ENCODE measurements at regions not wholly inside any gene's neighbourhood (a gene's known extent, or its start where the extent isn't known, plus 50 kb on each side); places are given as distances from the start of the nearest gene placed in this dataset.

GRCh38 chr1:193658691-193659090, 472.3 kb upstream of the B3GALT2 start:
- no peak for DNase-seq
- Mint-ChIP-seq H3K4me3 (no peak overlapping the region), H3K4me1 (no peaks in the 10 kb centered on the region), H3K36me3 (ENCODE audit: low read depth) (no peaks in the 10 kb centered on the region), H3K27me3 (ENCODE audit: low read depth, poor library complexity) (peaks cover 3% of the 10 kb centered on the region), H3K27ac (no peak overlapping the region), H3K9me3 (peaks cover 7% of the 10 kb centered on the region)
- no peak for TF ChIP-seq CTCF (IDR thresholded peaks at IDR 0.05)

GRCh38 chr1:193658081-193658480, 471.7 kb upstream of the B3GALT2 start:
- Mint-ChIP-seq H3K4me1 (no peaks in the 10 kb centered on the region), H3K9me3 (peaks cover 9% of the 10 kb centered on the region), H3K36me3 (ENCODE audit: low read depth) (no peaks in the 10 kb centered on the region), H3K27me3 (ENCODE audit: low read depth, poor library complexity) (peaks cover 3% of the 10 kb centered on the region), H3K27ac (no peak overlapping the region), H3K4me3 (no peak overlapping the region)
- no peak for TF ChIP-seq CTCF (IDR thresholded peaks at IDR 0.05)
- no peak for DNase-seq

GRCh38 chr1:193657552-193657951, 471.1 kb upstream of the B3GALT2 start:
- H3K4me3 Mint-ChIP-seq: no peak overlapping the region
- H3K27ac Mint-ChIP-seq: no peak overlapping the region
- peaks cover 9% of the 10 kb centered on the region for H3K9me3 Mint-ChIP-seq
- peaks cover 3% of the 10 kb centered on the region for H3K27me3 Mint-ChIP-seq (ENCODE audit: low read depth, poor library complexity)
- no peak for DNase-seq
- H3K4me1 Mint-ChIP-seq: no peaks in the 10 kb centered on the region
- H3K36me3 Mint-ChIP-seq (ENCODE audit: low read depth): no peaks in the 10 kb centered on the region
- TF ChIP-seq CTCF (IDR thresholded peaks at IDR 0.05): no peak

GRCh38 chr1:193656841-193657240, 470.4 kb upstream of the B3GALT2 start:
- Mint-ChIP-seq H3K4me1 (no peaks in the 10 kb centered on the region), H3K27me3 (ENCODE audit: low read depth, poor library complexity) (peaks cover 3% of the 10 kb centered on the region), H3K4me3 (no peak overlapping the region), H3K27ac (no peak overlapping the region), H3K36me3 (ENCODE audit: low read depth) (no peaks in the 10 kb centered on the region), H3K9me3 (peaks cover 9% of the 10 kb centered on the region)
- no peak for TF ChIP-seq CTCF (IDR thresholded peaks at IDR 0.05)
- DNase-seq: no peak

GRCh38 chr1:193654951-193655735, 468.7 kb upstream of the B3GALT2 start:
- TF ChIP-seq CTCF (IDR thresholded peaks at IDR 0.05): no peak

GRCh38 chr1:193649587-193649986, 463.2 kb upstream of the B3GALT2 start:
- H3K4me3 Mint-ChIP-seq: no peak overlapping the region

More at GRCh38 chr1:193654951-193655735, 468.7 kb upstream of the B3GALT2 start:
- H3K9me3 Mint-ChIP-seq: peaks cover 9% of the 10 kb centered on the region
- no peaks in the 10 kb centered on the region for H3K4me1 Mint-ChIP-seq
- H3K4me3 Mint-ChIP-seq: no peak overlapping the region
- no peaks in the 10 kb centered on the region for H3K36me3 Mint-ChIP-seq (ENCODE audit: low read depth)
- no peak overlapping the region for H3K27ac Mint-ChIP-seq
- DNase-seq: no peak
- H3K27me3 Mint-ChIP-seq (ENCODE audit: low read depth, poor library complexity): peaks cover 3% of the 10 kb centered on the region

More at GRCh38 chr1:193649587-193649986, 463.2 kb upstream of the B3GALT2 start:
- Mint-ChIP-seq H3K27ac (no peak overlapping the region), H3K27me3 (ENCODE audit: low read depth, poor library complexity) (no peaks in the 10 kb centered on the region), H3K4me1 (no peaks in the 10 kb centered on the region), H3K36me3 (ENCODE audit: low read depth) (no peaks in the 10 kb centered on the region), H3K9me3 (peaks cover 15% of the 10 kb centered on the region)
- TF ChIP-seq CTCF (IDR thresholded peaks at IDR 0.05): no peak
- no peak for DNase-seq
